Activated CD4-positive, alpha-beta T cell treated with anti-CD3 and anti-CD28 coated beads, Interleukin-2, amount 50 U/mL, for 16 hours (primary cell): ENCODE measurements at regions not wholly inside any gene's neighbourhood (a gene's known extent, or its start where the extent isn't known, plus 50 kb on each side); places are given as distances from the start of the nearest gene placed in this dataset.

Experiments used
- DNase-seq: peaks from one replicate; pipeline ENCODE4 v3.0.0-alpha.2; 2020

DNA sequence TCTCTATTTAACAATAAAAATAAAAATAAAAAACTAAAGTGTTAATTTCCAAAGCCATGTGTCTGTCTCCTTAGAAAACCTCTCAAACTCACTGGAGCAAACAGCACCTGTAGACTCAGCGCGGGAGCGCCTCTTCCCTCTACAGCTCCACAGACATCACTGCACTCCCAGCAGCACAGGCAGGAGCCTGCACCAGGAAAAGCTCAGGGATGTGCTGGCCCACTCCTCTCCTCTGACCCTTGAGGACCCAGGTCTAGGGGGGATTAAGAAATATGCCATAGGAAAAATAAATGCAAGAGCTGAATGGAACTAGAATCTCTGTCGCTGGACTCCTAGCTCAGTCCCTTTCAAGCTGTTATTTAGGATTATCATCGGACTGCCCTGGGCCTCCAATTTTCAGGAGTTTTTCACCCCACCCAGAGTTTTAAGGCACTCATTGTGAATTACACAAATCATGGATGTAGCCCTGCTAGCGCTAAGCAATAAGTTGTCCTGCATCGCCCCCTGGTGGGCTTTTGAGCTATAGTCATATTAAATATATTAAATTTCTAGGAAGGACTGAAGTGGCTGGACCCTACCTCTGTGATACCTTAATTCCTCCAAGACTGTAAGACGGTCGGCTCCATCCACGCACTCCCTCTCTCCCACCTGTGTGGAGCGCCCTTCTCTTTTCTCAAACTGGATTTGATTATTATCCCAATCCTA, 333.9 kb downstream of the UQCRFS1 start:
- DNase-seq, result peak; percentile 54

DNA sequence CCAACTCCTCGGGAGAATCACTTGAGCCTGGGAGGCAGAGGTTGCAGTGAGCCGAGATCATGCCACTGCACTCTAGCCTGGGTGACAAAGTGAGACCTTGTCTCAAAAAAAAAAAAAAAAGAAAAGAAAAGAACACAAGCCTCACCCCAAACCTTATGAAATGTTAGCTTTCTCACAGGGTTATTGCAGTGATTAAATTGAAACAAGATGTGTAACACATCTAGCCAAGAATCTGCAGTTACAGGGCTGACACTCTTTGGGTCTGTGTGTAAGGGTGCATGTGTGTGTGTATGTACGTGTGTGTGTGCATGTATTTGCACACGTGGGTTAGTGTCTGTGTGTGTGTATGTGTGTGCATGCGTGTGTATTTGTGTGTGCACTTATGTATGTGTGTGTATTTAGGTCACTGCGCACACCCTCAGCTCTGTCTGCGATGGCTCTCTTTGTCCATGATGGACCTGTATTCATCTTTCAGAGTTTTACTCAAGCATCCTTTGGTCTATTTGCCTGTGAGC, 336.3 kb downstream of the UQCRFS1 start:
- no peak for DNase-seq

DNA sequence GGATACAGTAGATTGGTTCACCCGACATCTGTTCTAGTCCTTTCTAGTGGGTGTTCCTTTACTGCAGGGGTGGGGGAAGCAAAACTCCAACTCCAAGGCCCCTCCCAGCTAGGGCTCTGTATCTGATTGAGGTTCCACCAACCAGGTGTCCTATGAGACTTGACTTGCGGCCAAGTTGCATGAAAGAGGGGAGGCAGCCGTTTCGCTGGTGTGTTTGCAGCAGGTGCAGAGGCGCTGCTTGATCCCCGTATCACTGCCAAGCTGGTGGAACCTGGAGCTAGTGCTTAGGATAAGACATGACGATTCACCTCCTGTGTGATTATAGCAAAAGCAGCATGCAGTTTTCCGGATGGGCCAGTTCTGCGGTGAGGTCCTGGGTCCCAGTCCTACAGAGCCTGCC, 338.2 kb downstream of the UQCRFS1 start:
- DNase-seq, result no peak

DNA sequence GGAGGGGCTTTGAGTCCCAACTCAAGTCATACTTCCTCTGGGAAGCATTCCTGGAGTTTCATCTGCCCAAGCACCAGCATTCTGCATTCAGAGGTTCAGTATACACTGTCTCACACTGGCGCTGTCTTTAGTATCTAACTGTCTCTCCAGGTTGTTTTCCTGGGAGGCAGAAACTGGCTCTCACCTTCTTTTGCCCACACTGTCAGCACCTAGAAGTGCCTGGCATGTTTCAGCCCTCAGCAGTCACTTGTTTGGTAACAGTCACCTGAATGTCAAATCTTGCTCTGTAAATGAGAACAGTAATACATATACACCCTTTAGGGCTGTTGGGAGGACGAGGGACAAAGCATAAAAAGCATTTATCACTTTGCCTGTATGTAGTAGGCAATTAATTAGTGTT, 339.6 kb downstream of the UQCRFS1 start:
- DNase-seq, result no peak

DNA sequence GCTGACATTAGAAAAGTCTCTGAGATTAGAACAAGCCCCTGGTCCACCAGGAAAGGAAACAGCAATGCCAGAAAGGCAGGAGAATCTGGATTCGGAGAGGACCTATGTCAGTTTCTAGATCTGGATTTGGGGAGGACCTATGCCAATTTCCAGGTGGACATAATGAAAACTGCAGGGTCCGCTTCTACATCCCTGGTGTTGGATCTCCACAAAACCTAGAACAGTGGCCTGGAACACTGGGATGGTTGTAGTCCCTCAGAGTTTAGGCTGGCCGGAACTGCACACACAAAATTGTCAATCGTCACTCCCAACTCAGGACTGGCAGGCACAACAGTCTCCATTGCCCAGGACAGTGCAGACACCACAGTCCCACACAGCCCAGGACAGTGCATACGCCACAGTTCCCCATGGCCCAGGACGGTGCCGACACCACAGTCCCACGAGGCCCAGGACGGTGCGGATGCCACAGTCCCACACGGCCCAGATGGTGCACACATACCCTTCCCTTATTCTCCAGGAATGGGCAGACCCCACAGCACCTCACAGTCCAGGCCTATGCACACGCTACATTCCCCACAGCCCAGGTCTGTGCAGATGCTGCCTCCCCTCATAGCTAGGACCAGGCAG, 341.7 kb downstream of the UQCRFS1 start:
- no peak for DNase-seq

DNA sequence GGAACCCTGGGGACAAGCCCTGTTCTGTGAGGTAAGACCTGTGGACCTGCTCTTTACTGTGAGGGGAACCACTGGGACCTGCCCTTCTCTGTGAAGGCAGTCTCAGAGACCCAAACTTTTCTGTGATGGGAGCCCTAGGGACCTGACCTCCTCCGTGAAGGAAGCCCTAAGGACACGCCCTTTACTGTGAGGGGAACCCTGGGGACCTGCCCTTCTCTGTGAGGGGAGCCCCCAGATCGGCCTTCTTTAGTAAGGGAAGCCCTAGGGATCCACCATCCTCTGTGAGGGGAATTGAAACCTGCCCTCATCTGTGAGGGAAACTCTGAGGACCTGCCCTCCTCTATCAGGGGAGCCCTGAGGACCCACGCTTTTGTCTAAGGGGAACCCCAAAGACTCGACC, 343.5 kb downstream of the UQCRFS1 start:
- no peak for DNase-seq

DNA sequence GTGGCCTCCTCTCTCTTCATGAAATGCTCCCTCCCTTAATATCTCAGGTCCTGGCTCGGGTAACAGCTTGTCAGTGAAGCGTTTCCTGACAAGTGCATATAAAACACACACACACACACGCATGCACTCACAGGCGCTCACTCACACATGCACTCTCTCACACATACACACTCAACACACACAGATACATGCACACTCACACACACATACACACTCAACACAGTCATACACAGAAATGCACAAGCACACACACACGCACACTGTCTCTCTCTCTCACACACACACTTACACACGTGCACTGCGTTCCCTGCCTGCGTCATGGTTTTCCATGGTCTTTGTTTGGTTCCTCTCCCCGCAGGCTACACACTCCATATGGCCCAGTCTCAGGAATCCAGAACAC, 344.1 kb downstream of the UQCRFS1 start:
- no peak for DNase-seq

DNA sequence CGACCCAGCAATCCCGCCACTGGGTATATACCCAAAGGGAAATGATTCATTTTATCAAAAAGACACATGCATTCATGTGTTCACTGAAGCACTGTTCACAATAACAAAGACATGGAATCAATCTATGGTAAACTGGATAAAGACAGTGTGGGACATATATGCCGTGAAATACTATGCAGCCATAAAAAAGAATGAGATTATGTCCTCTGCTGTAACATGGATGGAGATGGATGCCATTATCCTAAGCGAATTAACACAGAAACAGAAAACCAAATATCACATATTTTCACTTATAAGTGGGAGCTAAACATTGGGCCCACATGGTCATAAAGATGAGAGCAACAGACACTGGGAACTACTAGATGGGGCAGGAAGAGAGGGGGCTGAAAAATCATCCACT, 345.0 kb downstream of the UQCRFS1 start:
- no peak for DNase-seq

DNA sequence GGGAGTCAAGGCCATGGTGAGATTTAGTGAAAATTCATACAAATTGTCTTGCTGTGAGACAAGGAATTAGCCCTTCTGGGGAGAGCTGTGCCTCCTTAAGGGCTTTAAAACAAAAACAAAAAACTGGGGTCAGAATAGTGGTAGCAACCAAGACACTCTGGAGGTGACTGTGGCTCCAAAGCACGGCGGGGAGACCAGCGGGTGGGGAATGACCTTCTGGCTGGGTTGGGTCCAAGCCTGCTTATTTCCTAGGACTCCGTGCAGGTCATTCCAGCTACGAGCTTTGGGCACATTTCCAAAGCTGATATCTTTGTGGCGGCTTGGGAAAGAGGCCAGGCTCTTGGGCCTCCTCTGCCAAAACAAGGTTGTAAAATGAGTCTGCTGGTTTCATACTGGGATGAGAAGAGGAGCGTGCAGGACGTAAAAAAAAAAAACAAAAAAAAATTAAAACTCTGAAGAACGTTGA, 348.3 kb downstream of the UQCRFS1 start:
- no peak for DNase-seq

DNA sequence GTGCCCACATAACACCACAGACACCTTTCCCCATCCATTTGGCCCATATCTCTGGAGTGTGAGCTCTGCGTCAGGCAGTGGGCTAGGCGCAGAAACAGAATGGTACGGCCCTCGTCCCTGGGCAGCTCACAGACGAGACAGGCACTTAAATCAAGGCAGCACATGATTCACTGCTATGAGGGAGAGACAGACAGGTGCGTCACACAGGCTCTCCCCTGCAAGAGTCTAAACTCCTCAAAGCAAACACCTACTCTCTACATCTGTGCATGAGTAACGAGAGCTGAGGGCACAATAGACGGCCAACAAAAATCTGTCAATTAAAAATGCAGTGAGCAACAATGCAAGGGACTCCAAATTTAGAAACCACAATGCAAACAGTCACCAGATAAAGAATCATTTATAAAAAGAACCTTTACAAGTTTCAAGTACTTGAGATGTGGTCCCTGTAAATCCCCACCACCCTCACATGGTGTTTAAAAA, 348.9 kb downstream of the UQCRFS1 start:
- DNase-seq, result no peak

DNA sequence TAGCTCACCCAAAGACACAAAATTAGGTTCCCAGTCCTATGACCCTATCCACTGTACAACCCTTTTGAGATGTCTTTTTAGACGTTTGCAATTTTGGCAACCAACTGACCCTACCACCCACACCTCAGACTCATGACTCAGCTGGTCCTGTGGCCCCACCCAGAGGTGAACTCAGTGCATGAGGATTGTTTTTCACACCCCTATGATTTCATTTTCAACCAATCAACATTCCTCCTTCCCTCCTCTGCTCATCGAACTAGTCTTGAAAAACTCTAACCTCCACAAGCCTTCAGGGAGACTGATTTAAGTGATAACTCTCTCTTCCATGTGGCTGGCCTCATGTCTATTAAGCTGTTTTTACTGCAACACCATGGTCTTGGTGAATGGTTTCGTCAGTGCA, 350.7 kb downstream of the UQCRFS1 start:
- no peak for DNase-seq

DNA sequence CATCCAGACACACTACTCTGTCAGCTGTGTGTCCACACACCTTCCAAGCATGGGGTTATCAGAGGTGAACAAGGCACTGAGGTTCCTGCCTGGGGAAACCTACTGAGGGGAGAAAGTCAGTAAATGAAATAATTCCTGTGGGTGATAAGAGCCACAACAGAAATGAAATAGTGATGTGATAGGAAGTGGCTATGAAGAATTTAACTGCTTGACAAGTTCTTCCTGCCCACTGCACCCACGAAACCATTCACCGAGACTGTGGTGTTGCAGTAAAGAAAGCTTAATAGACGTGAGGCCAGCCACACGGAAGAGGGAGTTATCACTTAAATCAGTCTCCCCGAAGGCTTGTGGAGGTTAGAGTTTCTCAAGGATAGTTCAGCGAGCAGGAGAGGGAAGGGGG, 353.1 kb downstream of the UQCRFS1 start:
- no peak for DNase-seq

DNA sequence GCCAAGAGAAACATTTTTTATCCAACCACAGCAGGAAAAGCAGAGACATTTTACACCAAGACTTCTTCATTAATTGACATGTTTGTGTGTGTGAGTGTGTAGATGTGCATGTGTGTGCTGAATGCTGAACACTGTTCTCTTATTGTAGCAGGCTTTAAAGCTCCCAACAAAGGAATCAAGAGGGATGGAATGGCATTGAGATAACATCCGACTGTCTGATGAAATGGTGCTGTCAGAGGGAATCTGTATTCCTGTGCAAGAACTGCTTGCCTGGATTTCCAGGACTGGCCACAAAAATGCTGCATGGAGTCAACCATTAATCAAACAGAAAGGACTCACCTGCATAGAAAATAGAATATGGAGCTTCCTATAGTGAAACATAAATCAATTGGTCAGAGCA, 354.0 kb downstream of the UQCRFS1 start:
- no peak for DNase-seq

DNA sequence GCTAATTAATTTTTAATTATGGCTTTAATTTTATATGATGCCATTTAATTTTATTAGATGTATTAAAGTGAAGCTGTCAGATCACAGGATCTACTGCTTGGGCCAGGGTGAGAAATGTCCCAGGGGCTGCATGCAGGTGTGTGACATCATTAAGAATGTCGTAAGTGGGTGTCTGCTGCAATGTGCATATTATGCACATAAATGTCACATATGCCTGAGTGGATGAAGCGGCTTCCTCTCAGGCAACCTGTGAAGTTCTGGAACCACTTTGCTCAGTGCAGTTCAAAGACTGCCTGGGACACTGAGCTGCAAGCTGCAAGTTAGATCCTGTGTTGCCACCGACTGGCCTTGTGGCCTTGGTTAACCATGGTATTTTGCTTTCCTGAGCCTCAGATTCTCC, 355.0 kb downstream of the UQCRFS1 start:
- DNase-seq, result no peak

DNA sequence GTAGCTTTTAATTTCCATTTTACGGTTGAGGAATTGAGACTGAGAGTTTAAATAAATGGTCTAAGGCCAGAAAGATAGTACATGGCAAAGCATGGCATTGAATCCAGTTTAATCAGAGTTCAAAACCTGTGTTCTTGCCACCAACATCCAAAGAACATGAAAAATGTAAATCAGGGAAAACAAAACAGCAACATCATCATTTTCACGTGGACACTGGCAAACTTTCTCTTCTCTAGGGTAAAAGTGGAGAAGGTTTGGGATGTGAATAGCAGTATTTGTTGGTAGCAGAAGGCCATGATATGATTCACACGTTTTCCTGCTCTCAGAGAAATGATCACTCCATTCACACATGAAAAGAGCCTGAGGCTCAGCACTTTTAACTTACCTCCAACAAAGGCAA, 357.7 kb downstream of the UQCRFS1 start:
- DNase-seq, result no peak

DNA sequence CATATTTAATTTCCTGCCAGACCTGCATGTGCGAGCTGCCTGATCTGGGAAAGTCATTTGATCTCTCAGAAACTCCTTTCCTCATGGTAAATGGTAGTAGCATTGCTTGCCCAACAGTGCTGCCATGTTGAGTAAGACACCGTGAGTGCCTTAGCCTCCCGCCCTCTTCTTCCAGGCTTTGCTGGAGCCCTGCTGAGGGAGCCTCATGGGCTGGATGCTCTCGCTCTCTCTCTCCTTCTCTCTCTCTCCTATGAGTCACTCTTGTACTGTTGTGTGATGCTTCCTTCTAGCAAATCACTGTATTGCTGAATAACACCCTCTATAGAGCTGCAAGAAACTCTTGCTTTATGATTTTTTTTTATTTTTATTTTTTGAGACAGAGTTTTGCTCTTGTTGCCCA, 365.5 kb downstream of the UQCRFS1 start:
- DNase-seq, result no peak

DNA sequence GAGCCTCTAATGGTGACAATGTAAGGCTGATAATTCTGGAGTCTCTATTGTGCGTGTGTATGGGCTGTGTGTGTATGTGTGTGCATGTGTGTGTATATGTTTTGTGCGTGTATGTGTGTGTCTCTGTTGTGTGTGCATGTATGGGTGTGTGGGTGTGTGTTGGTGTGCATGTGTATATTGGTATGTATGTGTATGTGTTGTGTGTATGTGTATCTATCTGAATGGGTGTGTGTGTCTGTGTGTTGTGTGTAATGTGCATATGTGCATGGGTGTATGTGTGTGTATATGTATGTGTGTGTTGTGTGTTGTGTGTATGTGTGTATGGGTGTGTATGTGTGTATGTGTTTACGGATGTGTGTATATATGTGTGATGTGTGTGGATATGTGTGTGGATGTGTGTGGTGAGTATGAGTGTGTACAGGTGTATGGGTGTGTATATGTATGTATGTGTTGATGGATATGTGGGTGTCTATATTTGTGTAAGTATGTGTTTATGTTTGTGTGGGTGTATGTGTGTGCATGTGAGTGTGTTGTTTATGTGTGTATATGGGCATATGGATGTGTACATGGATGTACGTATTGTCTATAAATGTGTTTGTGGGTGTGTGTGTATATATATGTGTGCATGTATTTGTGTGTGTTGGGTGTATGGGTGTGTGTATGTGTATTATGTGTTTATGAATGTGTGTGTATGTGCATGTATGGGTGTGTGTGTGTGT, 366.7 kb downstream of the UQCRFS1 start:
- DNase-seq, result no peak

DNA sequence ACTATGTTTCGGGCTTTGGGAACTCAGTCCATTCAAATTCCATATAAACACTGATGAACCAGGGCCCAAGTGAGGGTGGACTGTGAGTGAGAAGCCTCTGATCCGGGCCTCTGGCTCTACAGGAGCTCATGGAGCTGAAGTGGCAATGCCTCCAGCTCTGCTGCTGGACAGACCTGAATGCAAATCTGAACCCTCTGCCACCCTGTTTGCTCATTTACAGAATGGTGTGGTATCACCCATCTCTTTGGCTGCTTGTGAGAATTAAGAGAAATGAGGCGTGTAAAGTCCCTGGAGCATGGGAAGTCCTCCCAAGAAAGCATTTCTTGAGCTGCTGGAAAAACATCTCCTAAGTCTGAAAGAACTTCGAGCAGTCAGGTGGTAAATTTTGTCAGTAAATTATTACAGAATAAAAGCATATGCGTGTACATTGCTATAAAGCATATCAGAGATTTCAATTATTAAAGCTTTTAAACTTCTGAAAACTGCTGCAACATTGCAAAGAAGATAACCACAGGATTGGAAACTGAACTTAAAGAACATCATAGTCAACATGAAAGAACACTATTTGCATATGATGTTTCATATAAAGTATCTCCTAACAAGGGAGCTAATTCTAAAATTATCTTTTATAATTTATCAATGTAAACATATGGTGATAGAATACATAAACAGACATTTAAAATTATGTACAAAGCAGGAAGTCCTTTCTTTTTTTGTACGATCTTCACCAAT, 369.0 kb downstream of the UQCRFS1 start:
- DNase-seq, result no peak

DNA sequence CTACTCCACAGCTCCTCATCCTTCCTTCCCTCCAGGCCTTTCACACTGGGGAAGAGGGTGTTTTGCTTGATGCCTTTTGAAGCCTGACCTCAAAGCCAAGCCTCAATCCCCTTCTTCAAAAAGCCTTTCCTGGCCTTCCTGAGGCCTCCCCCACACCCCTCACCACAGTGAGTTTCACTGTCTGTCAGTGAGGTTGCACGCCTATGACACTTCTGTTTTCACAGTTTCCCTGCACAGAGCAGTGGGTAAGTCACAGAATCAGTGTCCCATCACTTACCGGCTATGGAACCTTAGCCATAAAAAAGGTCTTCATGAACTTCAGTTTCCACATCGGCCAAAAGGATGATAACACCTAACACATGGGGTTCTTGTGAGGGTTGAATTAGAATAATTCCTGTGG, 371.4 kb downstream of the UQCRFS1 start:
- DNase-seq, result no peak

DNA sequence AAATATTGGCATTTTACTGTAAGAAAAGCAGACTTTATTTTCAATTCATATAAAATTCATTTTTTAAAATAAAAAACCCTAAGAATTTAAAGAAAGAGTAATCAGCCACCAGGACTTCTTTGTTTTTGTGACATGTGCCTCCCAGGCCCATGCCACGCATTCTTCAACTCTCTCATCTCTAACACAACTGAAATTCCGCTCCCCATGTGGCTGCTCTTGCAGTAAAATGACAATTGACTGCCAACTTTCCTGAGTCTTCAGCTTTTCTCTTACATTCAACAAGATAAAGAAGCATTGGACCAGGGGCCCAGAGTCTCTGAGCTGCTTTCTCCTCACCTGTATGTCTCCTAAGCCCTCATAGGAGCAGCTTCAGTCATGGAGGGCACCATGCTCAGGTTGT, 372.1 kb downstream of the UQCRFS1 start:
- DNase-seq, result no peak

DNA sequence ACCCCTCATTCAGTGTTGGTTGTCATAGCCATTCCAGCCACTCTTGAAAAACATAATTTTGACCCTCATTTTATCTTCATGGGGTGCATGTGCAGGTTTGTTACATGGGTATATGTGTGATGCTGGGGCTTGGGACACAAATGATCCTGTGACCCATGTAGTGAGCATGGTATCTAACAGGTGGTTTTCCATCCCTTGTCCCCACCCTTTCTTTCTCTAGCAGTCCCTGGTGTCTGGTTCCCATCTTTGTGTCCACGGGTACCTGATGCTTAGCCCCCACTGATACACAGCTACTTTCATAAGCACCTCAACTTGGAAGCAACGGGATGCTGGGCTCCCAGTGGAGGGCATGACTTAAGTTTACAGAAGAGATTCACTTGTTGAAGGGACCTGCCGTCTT, 373.5 kb downstream of the UQCRFS1 start:
- DNase-seq, result no peak

DNA sequence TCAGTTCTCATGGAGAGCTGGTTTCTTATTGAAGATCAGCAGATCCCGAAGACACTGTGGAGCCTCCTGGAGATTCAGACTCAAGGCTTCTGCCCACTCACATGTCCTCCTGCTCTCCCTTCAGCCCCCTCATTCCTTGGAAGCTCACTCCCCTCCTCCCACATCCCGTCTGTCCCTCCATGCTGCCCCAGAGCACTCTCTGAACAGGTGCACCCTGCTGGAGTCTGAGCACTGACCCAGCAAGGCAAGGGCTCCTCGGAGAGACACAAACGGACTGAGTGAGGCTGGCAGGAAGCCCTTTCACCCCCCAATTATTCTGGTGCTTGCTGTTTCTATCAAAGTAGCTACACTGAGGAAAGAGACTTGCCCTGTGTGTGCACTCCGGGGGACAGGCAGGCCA, 374.0 kb downstream of the UQCRFS1 start:
- DNase-seq, result no peak

DNA sequence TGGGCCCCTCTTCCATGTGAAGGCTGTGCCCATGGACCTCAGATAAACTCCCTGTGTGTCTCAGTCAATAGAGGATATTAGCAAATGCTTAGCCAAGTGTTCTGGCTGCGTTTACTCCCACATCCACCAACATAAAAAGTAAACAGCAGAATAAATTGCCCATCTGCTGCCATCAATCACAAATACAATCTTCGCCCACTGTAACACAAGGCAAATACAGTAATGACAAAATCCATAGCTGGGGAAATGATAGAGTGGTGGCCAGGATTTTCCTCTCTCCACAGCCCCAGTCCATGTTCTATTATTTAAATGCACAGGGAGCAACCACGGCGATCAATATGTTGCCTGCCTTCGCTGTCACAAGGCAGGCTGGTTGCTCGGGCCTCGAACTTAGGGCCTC, 376.5 kb downstream of the UQCRFS1 start:
- DNase-seq, result no peak
